ENCODE measurements at regions not wholly inside any gene's neighbourhood (a gene's known extent, or its start where the extent isn't known, plus 50 kb on each side); places are given as distances from the start of the nearest gene placed in this dataset.
A peak's percentile ranks its signal among the peaks of the same experiment; 100 is the strongest.

DNA sequence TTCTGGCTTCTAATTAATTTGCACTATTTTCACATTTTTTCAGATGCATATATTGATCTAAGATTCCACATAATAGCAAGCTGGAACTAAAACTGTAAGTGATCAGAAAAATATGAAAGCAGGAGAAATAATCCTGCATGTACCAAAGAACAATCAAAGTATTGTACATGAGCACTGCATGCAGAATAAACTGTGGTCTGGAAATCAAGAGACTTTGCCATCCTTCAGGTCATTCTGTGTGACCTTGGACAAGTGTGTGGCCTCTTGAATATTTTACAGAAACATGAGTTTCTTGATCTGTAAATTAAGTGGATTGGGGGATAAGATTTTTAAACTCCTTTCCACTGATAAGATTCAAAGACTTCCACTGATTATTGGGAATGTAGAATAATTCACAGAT lies 99.2 kb upstream of the GNAQ start:
- H3K27ac ChIP-seq = no peak overlapping the region
- no peak for DNase-seq
- H3K4me1 ChIP-seq = peaks cover 0 to 12% (median 0%) of the 10 kb centered on the region in 4 donors
- no peak overlapping the region for H3K4me3 ChIP-seq
- TF ChIP-seq, protein P1, sequence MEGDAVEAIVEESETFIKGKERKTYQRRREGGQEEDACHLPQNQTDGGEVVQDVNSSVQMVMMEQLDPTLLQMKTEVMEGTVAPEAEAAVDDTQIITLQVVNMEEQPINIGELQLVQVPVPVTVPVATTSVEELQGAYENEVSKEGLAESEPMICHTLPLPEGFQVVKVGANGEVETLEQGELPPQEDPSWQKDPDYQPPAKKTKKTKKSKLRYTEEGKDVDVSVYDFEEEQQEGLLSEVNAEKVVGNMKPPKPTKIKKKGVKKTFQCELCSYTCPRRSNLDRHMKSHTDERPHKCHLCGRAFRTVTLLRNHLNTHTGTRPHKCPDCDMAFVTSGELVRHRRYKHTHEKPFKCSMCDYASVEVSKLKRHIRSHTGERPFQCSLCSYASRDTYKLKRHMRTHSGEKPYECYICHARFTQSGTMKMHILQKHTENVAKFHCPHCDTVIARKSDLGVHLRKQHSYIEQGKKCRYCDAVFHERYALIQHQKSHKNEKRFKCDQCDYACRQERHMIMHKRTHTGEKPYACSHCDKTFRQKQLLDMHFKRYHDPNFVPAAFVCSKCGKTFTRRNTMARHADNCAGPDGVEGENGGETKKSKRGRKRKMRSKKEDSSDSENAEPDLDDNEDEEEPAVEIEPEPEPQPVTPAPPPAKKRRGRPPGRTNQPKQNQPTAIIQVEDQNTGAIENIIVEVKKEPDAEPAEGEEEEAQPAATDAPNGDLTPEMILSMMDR (IDR thresholded peaks at IDR 0.05) = no peak
- no peaks in the 10 kb centered on the region for H3K27me3 ChIP-seq
- H3K9me3 ChIP-seq = no peaks in the 10 kb centered on the region
- intact Hi-C loops (cut with DNase I; ENCODE audit: low total_unique reads) = no loop called here
- H3K36me3 ChIP-seq = no peaks in the 10 kb centered on the region

DNA sequence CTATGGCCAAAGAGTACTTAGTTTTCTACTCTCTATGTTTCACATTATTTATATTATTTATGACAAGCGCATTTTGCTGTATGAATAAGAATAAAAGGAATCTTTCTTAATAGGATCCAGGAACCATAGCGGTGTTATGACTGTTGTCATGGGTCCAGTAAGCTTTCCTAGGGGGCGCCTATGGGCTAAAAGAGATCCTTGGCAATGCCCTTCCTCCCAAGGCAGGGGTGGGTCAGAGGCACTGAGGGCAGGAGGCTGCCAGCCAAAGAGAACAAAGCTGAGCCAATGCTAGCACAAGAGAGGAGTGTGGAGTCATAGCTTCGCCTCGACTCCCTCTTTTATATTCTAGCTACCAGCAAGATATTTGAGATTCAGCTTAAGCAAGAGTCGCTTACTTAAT lies 98.4 kb upstream of the GNAQ start:
- Histone ChIP-seq H3K27ac (no peak overlapping the region), H3K4me3 (no peak overlapping the region), H3K9me3 (no peaks in the 10 kb centered on the region), H3K36me3 (no peaks in the 10 kb centered on the region), H3K27me3 (no peaks in the 10 kb centered on the region), H3K4me1 (peaks cover 0 to 12% (median 0%) of the 10 kb centered on the region in 4 donors)
- TF ChIP-seq, protein P1 (IDR thresholded peaks at IDR 0.05) = no peak
- peak; percentile 43 to 83 for DNase-seq
- intact Hi-C loops (cut with DNase I; ENCODE audit: low total_unique reads) = no loop called here

DNA sequence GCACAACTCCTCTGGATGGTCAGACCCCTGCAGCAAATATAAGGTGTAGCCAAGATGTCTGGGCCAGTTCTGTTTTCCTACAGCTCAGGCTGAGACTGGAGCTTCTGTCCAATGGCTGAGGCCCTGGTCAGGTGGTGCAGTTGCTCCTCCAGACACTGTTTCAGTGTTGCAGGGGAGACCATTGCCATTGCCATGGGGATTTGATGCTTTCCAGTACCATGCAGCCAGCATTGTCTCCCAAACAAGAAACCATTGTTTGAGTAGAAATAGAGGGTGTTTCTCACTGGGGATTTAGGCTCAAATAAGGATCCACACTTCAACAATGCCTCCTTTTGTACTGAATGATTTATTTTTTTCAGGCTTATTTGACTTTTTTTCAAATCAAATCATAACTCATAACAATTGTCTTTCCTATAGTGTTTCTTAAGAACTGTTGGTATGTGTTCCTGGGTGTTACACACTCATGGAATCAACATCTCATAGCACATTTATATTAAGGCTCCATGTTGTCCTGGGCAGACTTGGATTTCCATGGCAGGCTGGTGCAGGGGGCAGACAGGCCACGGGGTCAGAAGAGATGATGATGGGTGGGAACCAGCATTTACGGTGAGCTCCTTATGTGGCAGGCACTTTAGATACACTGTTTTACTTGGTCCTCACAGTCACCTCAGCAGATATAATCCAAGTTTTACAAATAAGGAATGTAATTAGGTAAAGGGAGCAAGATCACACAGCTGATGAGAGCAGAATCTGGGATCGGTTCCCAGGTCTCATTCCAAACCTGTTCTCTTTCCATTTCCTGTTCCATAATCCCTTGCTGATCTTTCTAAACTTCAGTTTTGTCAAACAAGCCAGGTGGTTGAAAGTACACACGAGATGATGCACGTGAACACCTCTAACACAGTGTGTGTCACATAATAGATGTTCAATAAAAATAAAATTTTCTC lies 95.9 kb upstream of the GNAQ start:
- intact Hi-C loops (cut with DNase I; ENCODE audit: low total_unique reads) = no loop called here
- no peak overlapping the region for H3K27ac ChIP-seq
- H3K36me3 ChIP-seq = no peaks in the 10 kb centered on the region
- TF ChIP-seq, protein P1 (IDR thresholded peaks at IDR 0.05) = no peak
- no peak overlapping the region for H3K4me3 ChIP-seq
- no peaks in the 10 kb centered on the region for H3K27me3 ChIP-seq
- H3K4me1 ChIP-seq = peaks cover 0 to 12% (median 0%) of the 10 kb centered on the region in 4 donors
- H3K9me3 ChIP-seq = no peaks in the 10 kb centered on the region
- DNase-seq = no peak

DNA sequence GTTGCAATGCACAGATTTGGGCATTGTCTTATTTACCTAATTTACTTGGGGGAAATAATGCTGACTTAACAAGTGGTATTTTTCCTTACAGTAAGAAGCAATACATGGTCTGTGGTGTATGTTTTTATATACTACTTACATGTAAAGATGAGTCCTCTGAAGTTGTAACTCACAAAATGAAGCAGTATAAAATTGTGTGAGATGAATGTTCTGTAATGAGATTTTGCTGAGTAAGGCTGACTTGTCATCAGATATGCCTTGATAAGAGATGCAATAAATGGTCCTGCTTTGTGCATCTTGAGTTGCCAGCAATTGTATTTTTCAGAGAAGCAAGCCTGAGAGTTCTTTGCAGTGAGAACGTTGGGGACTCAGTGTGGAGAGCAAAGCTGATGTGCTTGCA lies 92.2 kb upstream of the GNAQ start:
- intact Hi-C loops (cut with DNase I; ENCODE audit: low total_unique reads) = no loop called here
- Histone ChIP-seq H3K27ac (no peak overlapping the region), H3K4me1 (no peaks in the 10 kb centered on the region), H3K36me3 (no peaks in the 10 kb centered on the region), H3K4me3 (no peak overlapping the region), H3K27me3 (no peaks in the 10 kb centered on the region), H3K9me3 (no peaks in the 10 kb centered on the region)
- no peak for DNase-seq
- TF ChIP-seq, protein P1 (IDR thresholded peaks at IDR 0.05) = no peak

DNA sequence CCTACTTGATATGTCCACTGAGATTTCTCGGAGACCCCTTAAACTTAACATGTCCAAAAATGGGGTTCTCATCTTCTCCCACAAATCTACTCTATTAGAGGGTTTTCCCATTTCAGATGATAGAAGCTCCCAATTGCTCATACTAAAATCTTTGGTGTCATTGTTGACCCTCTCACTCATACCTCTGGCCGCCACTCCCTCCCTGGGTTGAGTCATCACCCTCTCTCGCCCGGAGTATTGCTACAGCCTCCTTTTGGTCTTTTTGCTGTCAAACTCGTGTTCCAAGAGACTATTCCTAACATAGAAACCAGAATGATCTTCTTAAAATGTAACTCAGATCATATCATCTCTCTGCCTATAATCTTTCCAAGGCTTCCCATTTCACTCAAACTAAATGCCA lies 91.0 kb upstream of the GNAQ start:
- Histone ChIP-seq H3K9me3 (no peaks in the 10 kb centered on the region), H3K27ac (no peak overlapping the region), H3K4me3 (no peak overlapping the region), H3K27me3 (no peaks in the 10 kb centered on the region), H3K4me1 (no peaks in the 10 kb centered on the region), H3K36me3 (no peaks in the 10 kb centered on the region)
- TF ChIP-seq, protein P1 (IDR thresholded peaks at IDR 0.05) = no peak
- intact Hi-C loops (cut with DNase I; ENCODE audit: low total_unique reads) = no loop called here
- DNase-seq = no peak

Measured in tibial artery (tissue), 4 donors.